ENCODE measurements at regions not wholly inside any gene's neighbourhood (a gene's known extent, or its start where the extent isn't known, plus 50 kb on each side); places are given as distances from the start of the nearest gene placed in this dataset.

DNA sequence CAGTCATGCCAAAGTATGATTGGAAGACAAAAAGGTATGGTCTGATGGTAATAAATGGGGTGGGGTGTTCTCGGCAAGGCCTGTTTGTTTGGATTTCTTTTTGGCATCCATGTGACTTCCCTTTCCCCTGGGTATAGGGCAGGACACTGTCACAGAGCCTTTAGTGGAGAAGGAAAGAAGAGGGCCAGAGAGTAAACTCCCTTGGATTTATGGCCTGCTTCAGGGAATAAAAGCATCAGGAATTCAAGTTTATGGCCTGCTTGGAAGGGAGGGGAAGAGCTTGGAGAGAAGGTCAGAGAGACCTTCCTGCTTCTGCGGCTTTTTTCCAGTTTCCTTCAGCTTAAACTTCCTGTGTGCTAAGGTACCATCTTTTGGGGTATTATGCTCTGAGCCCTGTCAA, 179.4 kb upstream of the ADAMTS9 start:
- TF ChIP-seq, protein P1, sequence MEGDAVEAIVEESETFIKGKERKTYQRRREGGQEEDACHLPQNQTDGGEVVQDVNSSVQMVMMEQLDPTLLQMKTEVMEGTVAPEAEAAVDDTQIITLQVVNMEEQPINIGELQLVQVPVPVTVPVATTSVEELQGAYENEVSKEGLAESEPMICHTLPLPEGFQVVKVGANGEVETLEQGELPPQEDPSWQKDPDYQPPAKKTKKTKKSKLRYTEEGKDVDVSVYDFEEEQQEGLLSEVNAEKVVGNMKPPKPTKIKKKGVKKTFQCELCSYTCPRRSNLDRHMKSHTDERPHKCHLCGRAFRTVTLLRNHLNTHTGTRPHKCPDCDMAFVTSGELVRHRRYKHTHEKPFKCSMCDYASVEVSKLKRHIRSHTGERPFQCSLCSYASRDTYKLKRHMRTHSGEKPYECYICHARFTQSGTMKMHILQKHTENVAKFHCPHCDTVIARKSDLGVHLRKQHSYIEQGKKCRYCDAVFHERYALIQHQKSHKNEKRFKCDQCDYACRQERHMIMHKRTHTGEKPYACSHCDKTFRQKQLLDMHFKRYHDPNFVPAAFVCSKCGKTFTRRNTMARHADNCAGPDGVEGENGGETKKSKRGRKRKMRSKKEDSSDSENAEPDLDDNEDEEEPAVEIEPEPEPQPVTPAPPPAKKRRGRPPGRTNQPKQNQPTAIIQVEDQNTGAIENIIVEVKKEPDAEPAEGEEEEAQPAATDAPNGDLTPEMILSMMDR (IDR thresholded peaks at IDR 0.05): no peak
- no peak for TF ChIP-seq POLR2A (IDR thresholded peaks at IDR 0.05)
- 74 to 76% methylated on average over 2 of the region's 2 CpGs for WGBS, 2 donors

DNA sequence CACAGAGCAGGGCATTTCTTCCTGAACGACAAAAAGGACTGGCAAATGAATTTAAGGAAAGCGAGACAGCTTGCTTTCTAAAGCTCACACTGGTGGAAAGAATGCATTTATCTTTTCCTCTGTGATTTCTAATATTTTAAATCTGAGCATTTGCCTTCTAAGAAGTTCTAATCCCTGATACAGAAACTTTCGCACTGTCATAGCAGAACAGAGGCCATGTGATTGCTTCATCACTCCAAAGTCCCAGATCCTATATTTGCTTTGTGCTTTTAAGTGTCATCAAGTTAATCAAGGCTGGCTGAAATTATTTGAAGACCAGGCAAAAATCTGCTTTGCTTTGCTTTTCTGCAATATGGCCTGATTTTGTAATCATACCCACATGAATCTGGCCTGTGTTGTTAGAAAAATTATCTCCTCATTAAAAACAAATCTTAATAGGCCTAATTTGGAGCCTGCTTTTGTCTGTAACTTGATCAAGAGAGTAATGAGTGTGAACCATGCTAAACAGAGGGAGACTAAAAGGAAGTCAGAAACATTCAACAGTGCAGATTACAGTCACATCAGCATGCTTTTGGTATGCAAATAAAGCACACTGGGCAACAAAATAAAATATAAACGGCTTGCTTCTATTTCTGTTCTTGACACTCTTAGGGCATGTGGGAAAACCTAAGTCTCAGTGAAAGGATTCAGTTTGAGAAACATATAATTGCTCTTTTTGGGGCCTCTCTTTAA, 178.2 kb upstream of the ADAMTS9 start:
- WGBS, 2 donors: 60 to 72% methylated on average over 4 of the region's 4 CpGs
- no peak for TF ChIP-seq POLR2A (IDR thresholded peaks at IDR 0.05)
- TF ChIP-seq, protein P1 (IDR thresholded peaks at IDR 0.05): no peak
- H3K4me3 ChIP-seq (ENCODE audit: low read depth, poor library complexity, severe bottlenecking): no peak overlapping the region
- intact Hi-C loops (cut with DNase I; ENCODE audit: low total_unique reads): no loop called here
- no peak for DNase-seq (ENCODE audit: low spot score in 2 of 2)

More for the DNA sequence above, 179.4 kb upstream of the ADAMTS9 start:
- no peak for DNase-seq (ENCODE audit: low spot score in 2 of 2)
- no peak overlapping the region for H3K4me3 ChIP-seq (ENCODE audit: low read depth, poor library complexity, severe bottlenecking)
- intact Hi-C loops (cut with DNase I; ENCODE audit: low total_unique reads): no loop called here

DNA sequence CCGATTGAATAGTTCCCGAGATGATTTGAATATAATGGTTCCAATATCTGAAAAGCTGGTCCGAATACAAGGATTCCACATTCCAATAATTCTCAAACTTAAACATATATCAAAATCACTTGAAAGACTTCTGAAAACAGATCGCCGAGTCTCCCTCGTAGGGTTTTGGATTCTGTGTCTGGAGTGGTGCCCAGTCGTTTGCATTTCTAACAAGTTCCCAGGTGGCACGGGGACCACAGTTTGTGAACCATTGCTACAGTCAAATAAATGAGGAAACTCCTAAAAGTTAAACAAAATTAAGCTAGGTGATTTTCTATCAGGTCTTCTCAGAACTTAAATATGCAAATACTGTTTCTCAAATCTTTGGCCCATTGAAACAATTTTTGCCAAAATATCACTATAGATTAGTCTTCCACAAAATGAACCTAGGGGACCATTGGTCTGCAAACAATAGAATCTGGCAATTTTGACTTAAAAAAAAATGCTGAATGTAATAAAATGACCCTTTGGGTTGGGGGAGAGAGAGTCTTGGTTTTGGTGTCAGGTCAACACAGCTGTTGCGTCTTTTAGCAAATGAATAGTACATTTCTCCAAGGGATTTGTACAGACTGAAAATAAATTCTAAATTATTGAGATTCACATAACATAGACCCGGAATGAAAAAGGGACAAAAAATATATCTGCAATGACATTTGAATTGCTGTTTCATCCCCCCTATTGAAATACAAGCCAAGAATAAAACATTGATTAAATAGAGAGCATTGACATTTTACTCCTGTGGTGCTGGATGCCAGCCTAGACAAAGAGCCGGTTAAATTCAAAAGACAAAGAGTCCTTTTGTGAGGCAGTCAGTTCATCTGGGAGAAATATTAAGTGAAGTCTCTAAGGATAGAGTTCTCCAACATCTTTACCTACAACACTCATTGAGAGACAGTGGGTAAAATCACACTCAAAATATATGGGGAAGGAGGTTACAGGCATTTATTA, 175.7 kb upstream of the ADAMTS9 start:
- whole genome bisulfite sequencing, 2 donors: 85 to 86% methylated on average over 11 of the region's 11 CpGs
- TF ChIP-seq, protein P1 (IDR thresholded peaks at IDR 0.05): no peak
- no peak for TF ChIP-seq POLR2A (IDR thresholded peaks at IDR 0.05)
- H3K4me3 ChIP-seq (ENCODE audit: low read depth, poor library complexity, severe bottlenecking): no peak overlapping the region
- no peak for DNase-seq (ENCODE audit: low spot score in 2 of 2)
- intact Hi-C loops (cut with DNase I; ENCODE audit: low total_unique reads): no loop called here

DNA sequence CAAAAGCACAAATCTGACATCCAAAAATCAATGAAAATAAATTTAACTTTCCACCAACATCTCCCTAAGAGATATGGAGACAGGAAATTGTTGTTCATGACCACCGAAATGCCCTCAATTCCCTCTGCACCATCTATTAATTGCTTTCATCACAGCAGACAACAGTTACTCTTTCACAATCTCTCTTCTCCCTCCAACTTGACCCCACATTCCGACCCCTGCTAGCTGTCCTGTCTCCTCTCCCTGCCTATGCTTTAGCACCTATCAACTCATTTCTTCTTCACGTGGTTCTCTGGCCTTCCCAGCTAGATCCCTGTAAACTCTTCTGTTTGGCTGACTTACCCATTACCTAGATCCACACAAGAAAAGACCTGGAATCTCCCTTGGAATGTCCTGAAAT, 173.9 kb upstream of the ADAMTS9 start:
- 78 to 90% methylated on average over 3 of the region's 3 CpGs for WGBS, 2 donors
- TF ChIP-seq, protein P1 (IDR thresholded peaks at IDR 0.05): no peak
- no peak for TF ChIP-seq POLR2A (IDR thresholded peaks at IDR 0.05)
- no peak for DNase-seq (ENCODE audit: low spot score in 2 of 2)
- H3K4me3 ChIP-seq (ENCODE audit: low read depth, poor library complexity, severe bottlenecking): no peak overlapping the region
- intact Hi-C loops (cut with DNase I; ENCODE audit: low total_unique reads): no loop called here

DNA sequence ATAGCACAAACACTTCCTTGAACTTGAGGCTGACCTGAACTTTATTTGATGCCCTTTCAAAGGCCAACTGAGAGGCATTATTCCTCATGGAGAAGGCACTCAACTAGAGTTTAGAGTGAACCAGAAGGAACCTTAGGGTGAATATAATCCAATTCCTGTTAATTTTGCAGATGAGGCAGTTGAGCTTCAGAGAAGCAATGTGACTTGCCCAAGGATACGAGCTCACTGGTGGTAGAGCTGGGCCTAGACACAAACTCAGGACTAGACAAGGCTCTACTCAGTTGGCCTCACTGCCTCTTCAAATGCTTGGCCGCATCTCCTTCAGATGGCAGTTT, 172.7 kb upstream of the ADAMTS9 start:
- WGBS, 2 donors: 75 to 91% methylated on average over 2 of the region's 2 CpGs
- intact Hi-C loops (cut with DNase I; ENCODE audit: low total_unique reads): no loop called here
- TF ChIP-seq, protein P1 (IDR thresholded peaks at IDR 0.05): no peak
- no peak for TF ChIP-seq POLR2A (IDR thresholded peaks at IDR 0.05)

More for the DNA sequence above, 172.7 kb upstream of the ADAMTS9 start:
- DNase-seq (ENCODE audit: low spot score in 2 of 2): no peak
- no peak overlapping the region for H3K4me3 ChIP-seq (ENCODE audit: low read depth, poor library complexity, severe bottlenecking)
